ENCODE measurements at regions not wholly inside any gene's neighbourhood (a gene's known extent, or its start where the extent isn't known, plus 50 kb on each side); places are given as distances from the start of the nearest gene placed in this dataset.

- TF ChIP-seq CTCF (IDR thresholded peaks at IDR 0.05; ENCODE audit: low read depth, low read length) (no peak), EZH2phosphoT487 (IDR thresholded peaks at IDR 0.05; ENCODE audit: low read depth) (no peak)
Measured at GRCh38 chr6:166078294-166078693, 89.4 kb downstream of the TBXT start.

Data from OCI-LY3 (cell line).